Effector memory CD4-positive, alpha-beta T cell (primary cell): ENCODE measurements at regions not wholly inside any gene's neighbourhood (a gene's known extent, or its start where the extent isn't known, plus 50 kb on each side); places are given as distances from the start of the nearest gene placed in this dataset.
"Not testable (repeated sequence)": the region's sequence is repeated elsewhere in the genome, so short reads cannot be mapped to it uniquely, and the experiment has no call there.

Experiments used
- DNase-seq, 3 donors: peaks; one replicate each; pipeline ENCODE4 v3.0.0-alpha.2; 2020
- H3K27ac ChIP-seq: 2 replicates; pipeline ENCODE4 v1.7.0; 2013; ENCODE audit warnings: mild to moderate bottlenecking, low read length, moderate library complexity; ENCODE audit not compliant: insufficient read depth, poor library complexity, severe bottlenecking
- H3K27me3 ChIP-seq: replicated peaks from 2 replicates; pipeline ENCODE4 v1.7.0; 2013; ENCODE audit warnings: mild to moderate bottlenecking, low read length; ENCODE audit not compliant: insufficient read depth, control insufficient read depth, poor library complexity, severe bottlenecking
- H3K36me3 ChIP-seq: 2 replicates; pipeline ENCODE4 v1.7.0; 2013; ENCODE audit warnings: mild to moderate bottlenecking, low read length, moderate library complexity; ENCODE audit not compliant: control insufficient read depth, insufficient read depth
- H3K4me1 ChIP-seq: 2 replicates; pipeline ENCODE4 v1.7.0; 2013; ENCODE audit warnings: low read length, mild to moderate bottlenecking; ENCODE audit not compliant: control insufficient read depth, insufficient read depth, poor library complexity, severe bottlenecking
- H3K4me3 ChIP-seq: 2 replicates; pipeline ENCODE4 v1.7.0; 2013; ENCODE audit warnings: low read length, low read depth, mild to moderate bottlenecking; ENCODE audit not compliant: insufficient read depth, poor library complexity, severe bottlenecking
- H3K9me3 ChIP-seq: 2 replicates; pipeline ENCODE4 v1.7.0; 2013; ENCODE audit warnings: mild to moderate bottlenecking, low read length, moderate library complexity; ENCODE audit not compliant: control insufficient read depth

DNA sequence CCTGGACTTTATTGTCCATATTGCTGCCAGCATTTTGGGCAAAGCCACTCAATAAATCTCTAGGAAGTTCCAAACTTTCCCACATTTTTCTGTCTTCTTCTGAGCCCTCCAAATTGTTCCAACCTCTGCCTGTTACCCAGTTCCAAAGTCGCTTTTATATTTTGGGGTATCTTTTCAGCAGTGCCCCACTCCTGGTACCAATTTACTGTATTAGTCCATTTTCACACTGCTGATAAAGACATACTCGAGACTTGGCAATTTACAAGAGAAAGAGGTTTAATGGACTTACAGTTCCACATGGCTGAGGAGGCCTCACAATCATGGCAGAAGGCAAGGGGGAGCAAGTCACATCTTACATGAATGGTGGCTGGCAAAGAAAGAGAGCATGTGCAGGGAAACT, 53.4 kb downstream of the AHSP start:
- H3K4me3 ChIP-seq, H3K36me3 ChIP-seq, H3K27me3 ChIP-seq, H3K4me1 ChIP-seq, DNase-seq, H3K27ac ChIP-seq, H3K9me3 ChIP-seq: not testable (repeated sequence)

GRCh38 chr16:31601737-31602384, 74.2 kb downstream of the AHSP start:
- H3K4me3 ChIP-seq, H3K36me3 ChIP-seq, H3K4me1 ChIP-seq, DNase-seq, H3K27me3 ChIP-seq, H3K27ac ChIP-seq: not testable (repeated sequence)
- H3K9me3 ChIP-seq = peaks cover 26% of the 10 kb centered on the region

- Histone ChIP-seq H3K9me3 (no peaks in the 10 kb centered on the region), H3K4me1 (no peaks in the 10 kb centered on the region), H3K4me3 (no peak overlapping the region), H3K36me3 (no peaks in the 10 kb centered on the region), H3K27ac (no peak overlapping the region), H3K27me3 (no peaks in the 10 kb centered on the region)
- DNase-seq = no peak
Observed at GRCh38 chr16:31618130-31618529, 90.4 kb downstream of the AHSP start.

DNA sequence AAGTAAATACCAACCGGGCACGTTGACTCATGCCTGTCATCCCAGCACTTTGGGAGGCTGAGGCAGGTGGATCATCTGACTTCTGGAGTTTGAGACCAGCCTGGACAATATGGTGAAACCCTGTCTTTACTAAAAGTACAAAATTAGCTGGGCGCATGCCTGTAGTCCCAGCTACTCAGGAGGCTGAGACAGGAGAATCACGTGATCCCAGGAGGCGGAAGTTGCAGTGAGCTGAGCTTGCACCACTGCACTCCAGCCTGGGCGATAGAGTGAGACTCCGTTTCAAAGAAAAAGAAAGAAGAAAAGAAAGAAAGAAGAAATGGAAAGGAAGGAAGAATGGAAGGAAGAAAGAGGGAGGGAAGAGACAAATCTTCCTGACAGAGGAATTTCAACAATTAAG, 108.7 kb downstream of the AHSP start:
- Histone ChIP-seq H3K27ac (no peak overlapping the region), H3K27me3 (no peaks in the 10 kb centered on the region), H3K4me3 (no peak overlapping the region), H3K4me1 (no peaks in the 10 kb centered on the region), H3K9me3 (no peaks in the 10 kb centered on the region), H3K36me3 (no peaks in the 10 kb centered on the region)
- DNase-seq = no peak

DNA sequence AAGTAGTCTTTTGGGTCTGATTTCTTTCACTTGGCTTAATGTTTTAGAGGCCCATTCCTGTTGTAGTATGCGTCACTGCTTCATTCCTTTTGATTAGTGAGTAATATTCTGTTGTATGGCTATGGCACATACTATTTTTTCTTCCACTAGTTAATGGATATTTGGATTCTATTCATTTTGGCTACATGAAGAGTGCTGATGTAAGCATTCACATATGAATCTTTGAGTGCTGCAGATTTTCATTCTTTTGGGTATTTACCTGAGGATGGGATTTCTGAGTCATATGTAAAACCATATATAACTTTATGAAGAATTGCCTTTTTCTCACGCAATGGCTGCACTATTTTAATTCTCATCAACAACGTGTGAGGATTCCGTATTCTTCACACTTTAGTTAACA, 113.6 kb downstream of the AHSP start:
- Histone ChIP-seq H3K4me1 (no peaks in the 10 kb centered on the region), H3K27ac (no peak overlapping the region), H3K9me3 (no peaks in the 10 kb centered on the region), H3K4me3 (no peak overlapping the region), H3K36me3 (no peaks in the 10 kb centered on the region), H3K27me3 (no peaks in the 10 kb centered on the region)
- no peak for DNase-seq

DNA sequence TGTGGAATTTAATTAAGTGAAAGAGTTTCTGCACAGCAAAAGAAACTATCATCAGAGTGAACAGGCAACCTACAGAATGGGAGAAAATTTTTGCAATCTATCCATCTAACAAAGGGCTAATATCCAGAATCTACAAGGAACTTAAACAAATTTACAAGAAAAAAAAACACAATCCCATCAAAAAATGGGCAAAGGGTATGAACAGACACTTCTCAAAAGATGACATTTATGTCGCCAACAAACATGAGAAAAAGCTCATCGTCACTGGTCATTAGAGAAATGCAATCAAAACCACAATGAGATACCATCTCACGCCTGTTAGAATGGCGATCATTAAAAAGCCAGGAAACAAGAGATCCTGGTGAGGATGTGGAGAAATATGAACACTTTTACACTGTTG, 128.0 kb downstream of the AHSP start:
- not testable (repeated sequence) for H3K4me1 ChIP-seq, H3K36me3 ChIP-seq, H3K4me3 ChIP-seq, DNase-seq, H3K9me3 ChIP-seq, H3K27ac ChIP-seq, H3K27me3 ChIP-seq

- no peaks in the 10 kb centered on the region for H3K36me3 ChIP-seq
- no peak overlapping the region for H3K27ac ChIP-seq
- no peak for DNase-seq
Observed at GRCh38 chr16:31664683-31665482, 137.2 kb downstream of the AHSP start.

GRCh38 chr16:31674686-31675085, 147.0 kb downstream of the AHSP start:
- H3K27me3 ChIP-seq = no peaks in the 10 kb centered on the region
- no peaks in the 10 kb centered on the region for H3K9me3 ChIP-seq
- no peak for DNase-seq
- H3K27ac ChIP-seq = no peak overlapping the region
- H3K36me3 ChIP-seq = no peaks in the 10 kb centered on the region
- no peak overlapping the region for H3K4me3 ChIP-seq
- H3K4me1 ChIP-seq = no peaks in the 10 kb centered on the region

More at GRCh38 chr16:31664683-31665482, 137.2 kb downstream of the AHSP start:
- Histone ChIP-seq H3K27me3 (no peaks in the 10 kb centered on the region), H3K9me3 (no peaks in the 10 kb centered on the region), H3K4me1 (no peaks in the 10 kb centered on the region), H3K4me3 (no peak overlapping the region)

DNA sequence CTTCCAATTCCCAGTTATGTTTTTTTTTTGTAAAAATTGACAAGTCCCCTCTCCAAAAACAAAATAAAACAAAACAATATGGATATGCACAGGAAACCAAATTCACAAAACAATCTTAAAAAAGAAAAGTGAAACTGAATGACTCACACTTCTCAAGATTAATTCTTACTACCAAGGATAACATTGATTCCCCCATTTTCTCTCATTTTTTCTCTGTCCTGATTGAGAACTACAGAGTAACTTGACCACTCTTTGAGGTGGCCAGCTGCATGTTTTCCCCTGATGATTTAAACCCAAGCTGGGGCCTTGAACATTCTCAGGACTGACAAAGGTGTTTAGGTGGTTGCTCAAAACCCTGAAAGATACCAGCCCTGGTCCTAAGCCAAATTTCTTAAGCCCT, 149.0 kb downstream of the AHSP start:
- no peak for DNase-seq

DNA sequence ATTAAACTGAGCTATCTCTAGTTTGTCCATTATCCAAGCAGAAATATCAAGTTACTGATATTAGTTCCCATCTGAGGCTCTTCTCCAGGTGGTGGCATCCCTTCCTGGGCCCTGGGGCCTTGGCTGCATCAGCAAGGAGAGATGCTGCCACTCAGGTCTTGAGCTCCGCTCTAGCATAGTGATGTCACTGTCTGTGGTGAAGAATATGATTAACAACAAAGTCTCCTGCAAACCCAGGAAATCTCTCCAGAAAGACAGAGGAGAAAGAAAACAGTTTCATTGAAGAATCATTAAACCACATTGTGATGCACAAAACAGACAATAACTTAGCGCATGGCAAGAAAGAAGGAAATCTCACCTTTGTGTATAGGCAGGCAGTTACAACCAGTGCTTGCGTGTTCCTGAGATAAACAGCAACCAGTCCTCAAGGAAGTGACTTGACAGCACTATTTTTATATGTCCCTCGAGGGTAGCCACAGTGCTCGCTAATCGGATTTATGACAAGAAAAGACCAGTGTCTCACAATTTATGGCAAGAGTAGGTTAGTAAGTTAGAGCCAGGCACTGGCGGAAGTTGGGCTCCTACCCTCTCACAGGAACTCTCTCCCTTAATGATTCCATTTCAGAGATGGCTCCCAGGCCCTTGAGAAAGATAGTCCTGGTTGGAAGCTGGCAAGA, 151.1 kb downstream of the AHSP start:
- no peak overlapping the region for H3K27ac ChIP-seq
- H3K9me3 ChIP-seq = no peaks in the 10 kb centered on the region
- no peaks in the 10 kb centered on the region for H3K36me3 ChIP-seq
- DNase-seq = no peak
- H3K4me3 ChIP-seq = no peak overlapping the region
- no peaks in the 10 kb centered on the region for H3K27me3 ChIP-seq
- no peaks in the 10 kb centered on the region for H3K4me1 ChIP-seq

More for the DNA sequence above, 149.0 kb downstream of the AHSP start:
- Histone ChIP-seq H3K36me3 (no peaks in the 10 kb centered on the region), H3K9me3 (no peaks in the 10 kb centered on the region), H3K27me3 (no peaks in the 10 kb centered on the region), H3K4me1 (no peaks in the 10 kb centered on the region), H3K27ac (no peak overlapping the region), H3K4me3 (no peak overlapping the region)
